GM23248 (cell line): ENCODE measurements at regions not wholly inside any gene's neighbourhood (a gene's known extent, or its start where the extent isn't known, plus 50 kb on each side); places are given as distances from the start of the nearest gene placed in this dataset.

Experiments used
- DNase-seq: peaks from one replicate; pipeline ENCODE4 v3.0.0-alpha.2; 2015
- H2AFZ ChIP-seq: fragments of 200-600 bp; sonication (generic); 2 replicates; pipeline ENCODE4 v1.6.1; 2016; ENCODE audit warnings: antibody characterized with exemption
- H3F3A ChIP-seq: fragments of 200-600 bp; sonication (generic); 2 replicates; pipeline ENCODE4 v1.6.1; 2016; ENCODE audit warnings: mild to moderate bottlenecking, antibody characterized with exemption, mixed run types; ENCODE audit not compliant: insufficient read depth
- H3K27ac ChIP-seq: fragments of 200-600 bp; sonication (generic); 2 replicates; pipeline ENCODE4 v1.5.1; 2016; ENCODE audit warnings: mild to moderate bottlenecking
- H3K27me3 ChIP-seq: fragments of 200-600 bp; sonication (generic); replicated peaks from 2 replicates; pipeline ENCODE4 v1.6.1; 2016; ENCODE audit warnings: mild to moderate bottlenecking; ENCODE audit not compliant: insufficient read depth
- H3K36me3 ChIP-seq: fragments of 200-600 bp; sonication (generic); 2 replicates; pipeline ENCODE4 v1.6.1; 2016; ENCODE audit warnings: low read depth, mild to moderate bottlenecking
- H3K4me1 ChIP-seq: fragments of 200-600 bp; sonication (generic); 2 replicates; pipeline ENCODE4 v1.6.1; 2016; ENCODE audit warnings: mild to moderate bottlenecking; ENCODE audit not compliant: insufficient read depth
- H3K4me2 ChIP-seq: fragments of 200-600 bp; sonication (generic); one replicate; pipeline ENCODE4 v1.6.1; 2016; ENCODE audit warnings: mild to moderate bottlenecking; ENCODE audit not compliant: unreplicated experiment
- H3K4me3 ChIP-seq: fragments of 200-600 bp; sonication (generic); 2 replicates; pipeline ENCODE4 v1.5.1; 2016; ENCODE audit warnings: mild to moderate bottlenecking
- H3K79me2 ChIP-seq: fragments of 200-600 bp; sonication (generic); 2 replicates; pipeline ENCODE4 v1.6.1; 2016; ENCODE audit warnings: mild to moderate bottlenecking; ENCODE audit not compliant: insufficient read depth
- H3K9ac ChIP-seq: fragments of 200-600 bp; sonication (generic); 2 replicates; pipeline ENCODE4 v1.6.1; 2016; ENCODE audit warnings: mild to moderate bottlenecking
- H3K9me2 ChIP-seq: fragments of 200-600 bp; sonication (generic); 2 replicates; pipeline ENCODE4 v1.6.1; 2016; ENCODE audit warnings: mixed run types, mild to moderate bottlenecking, moderate library complexity; ENCODE audit not compliant: insufficient read depth
- H3K9me3 ChIP-seq: fragments of 200-600 bp; sonication (generic); one replicate; pipeline ENCODE4 v1.6.1; 2017; ENCODE audit warnings: low read depth
- H4K20me1 ChIP-seq: fragments of 200-600 bp; sonication (generic); 2 replicates; pipeline ENCODE4 v1.6.0; 2016; ENCODE audit not compliant: insufficient read depth
- EZH2 ChIP-seq: fragments of 200-600 bp; sonication (generic); IDR thresholded peaks from 2 replicates; pipeline ENCODE4 v1.6.1; 2018; ENCODE audit warnings: antibody characterized with exemption, mild to moderate bottlenecking; ENCODE audit not compliant: insufficient read depth, poor library complexity, severe bottlenecking
- EZH2phosphoT487 ChIP-seq: fragments of 200-600 bp; sonication (generic); IDR thresholded peaks from 2 replicates; pipeline ENCODE4 v1.6.1; 2018; ENCODE audit warnings: antibody characterized with exemption, moderate library complexity, mild to moderate bottlenecking, low read depth; ENCODE audit not compliant: insufficient read depth
- WGBS, 2 experiments: methylation state at CpG; one replicate each; pipeline ENCODE4 v1.1.6; 2015 to 2017; ENCODE audit warnings: low lambda C conversion rate in 2 of 2, low coverage in 1 of 2; ENCODE audit errors: missing lambda C conversion rate in 2 of 2; 5-methylcytosine and 5-hydroxymethylcytosine counted together
- in situ Hi-C: fragments of 300-500 bp; cut with MboI; formaldehyde crosslinking; loops from 2 replicates; pipeline ENCODE4 v1.15.0; 2020

GRCh38 chr10:25851548-25851947 is 82.5 kb upstream of the MYO3A start:
- no peak overlapping the region for H3K4me3 ChIP-seq
- no peak overlapping the region for H3K27ac ChIP-seq
- H3K36me3 ChIP-seq: no peaks in the 10 kb centered on the region
- in situ Hi-C loops: no loop called here
- no peak for TF ChIP-seq EZH2phosphoT487
- TF ChIP-seq EZH2: no peak
- no peaks in the 10 kb centered on the region for H3K4me1 ChIP-seq
- no peak overlapping the region for H2AFZ ChIP-seq
- no peaks in the 10 kb centered on the region for H3F3A ChIP-seq
- H3K9me3 ChIP-seq: no peaks in the 10 kb centered on the region
- H3K9ac ChIP-seq: no peak overlapping the region
- H3K9me2 ChIP-seq: no peaks in the 10 kb centered on the region
- no peak overlapping the region for H3K4me2 ChIP-seq
- no peaks in the 10 kb centered on the region for H3K79me2 ChIP-seq
- H4K20me1 ChIP-seq: no peaks in the 10 kb centered on the region
- DNase-seq: no peak
- 11 to 15% methylated on average over 7 of the region's 7 CpGs for WGBS, 2 experiments
- no peaks in the 10 kb centered on the region for H3K27me3 ChIP-seq

- Histone ChIP-seq H3K9me3 (no peaks in the 10 kb centered on the region), H3K36me3 (no peaks in the 10 kb centered on the region), H2AFZ (no peak overlapping the region), H3K4me1 (no peaks in the 10 kb centered on the region), H3K79me2 (no peaks in the 10 kb centered on the region), H3K4me2 (no peak overlapping the region), H3F3A (no peaks in the 10 kb centered on the region), H4K20me1 (no peaks in the 10 kb centered on the region), H3K4me3 (no peak overlapping the region), H3K27me3 (no peaks in the 10 kb centered on the region), H3K27ac (no peak overlapping the region), H3K9me2 (no peaks in the 10 kb centered on the region), H3K9ac (no peak overlapping the region)
- 32 to 36% methylated on average over 8 of the region's 8 CpGs for WGBS, 2 experiments
- DNase-seq: no peak
- in situ Hi-C loops: no loop called here
- TF ChIP-seq EZH2phosphoT487 (no peak), EZH2 (no peak)
Measured at GRCh38 chr10:25852364-25852941, 81.6 kb upstream of the MYO3A start.

GRCh38 chr10:25858076-25858475 is 76.0 kb upstream of the MYO3A start:
- Histone ChIP-seq H3K4me3 (no peak overlapping the region), H3K27me3 (no peaks in the 10 kb centered on the region), H3K9ac (no peak overlapping the region), H3K4me2 (no peak overlapping the region), H3K79me2 (no peaks in the 10 kb centered on the region), H3K36me3 (no peaks in the 10 kb centered on the region), H4K20me1 (no peaks in the 10 kb centered on the region), H2AFZ (no peak overlapping the region), H3K9me3 (no peaks in the 10 kb centered on the region), H3K27ac (no peak overlapping the region), H3K4me1 (no peaks in the 10 kb centered on the region), H3F3A (no peaks in the 10 kb centered on the region), H3K9me2 (no peaks in the 10 kb centered on the region)
- in situ Hi-C loops: no loop called here
- TF ChIP-seq EZH2phosphoT487 (no peak), EZH2 (no peak)
- 24 to 33% methylated on average over 3 of the region's 3 CpGs for WGBS, 2 experiments
- DNase-seq: no peak

DNA sequence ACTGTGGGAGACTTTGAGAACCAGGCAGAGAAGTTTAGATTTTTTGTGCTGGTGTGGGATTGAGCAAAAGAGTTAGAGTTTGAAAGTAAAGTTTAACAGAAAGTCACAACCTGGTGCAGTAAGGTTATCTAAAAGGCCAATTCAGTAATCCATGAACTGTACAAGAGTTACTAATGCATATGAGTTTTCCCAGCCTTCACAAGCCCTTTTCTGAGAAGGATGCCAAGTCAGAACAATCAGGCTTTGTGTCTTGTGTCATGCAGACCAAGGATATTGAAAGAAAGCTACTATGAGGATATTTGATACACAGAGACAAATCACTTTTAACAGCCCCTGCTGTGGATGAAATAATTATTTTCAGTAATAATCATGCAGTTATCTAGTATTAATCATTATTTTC is 68.8 kb upstream of the MYO3A start:
- H4K20me1 ChIP-seq: no peaks in the 10 kb centered on the region
- H3K4me1 ChIP-seq: no peaks in the 10 kb centered on the region
- no peak overlapping the region for H3K4me3 ChIP-seq
- no peaks in the 10 kb centered on the region for H3K79me2 ChIP-seq
- H3F3A ChIP-seq: no peaks in the 10 kb centered on the region
- no peaks in the 10 kb centered on the region for H3K9me3 ChIP-seq
- H2AFZ ChIP-seq: no peak overlapping the region
- H3K27me3 ChIP-seq: no peaks in the 10 kb centered on the region
- H3K4me2 ChIP-seq: no peak overlapping the region
- no peak for DNase-seq
- no peaks in the 10 kb centered on the region for H3K9me2 ChIP-seq
- no peak overlapping the region for H3K9ac ChIP-seq
- TF ChIP-seq EZH2 (no peak), EZH2phosphoT487 (no peak)
- no peak overlapping the region for H3K27ac ChIP-seq
- in situ Hi-C loops: no loop called here
- no peaks in the 10 kb centered on the region for H3K36me3 ChIP-seq

- WGBS, 2 experiments: 13 to 16% methylated on average over 3 of the region's 3 CpGs
- Histone ChIP-seq H3K9me3 (no peaks in the 10 kb centered on the region), H3K9ac (no peak overlapping the region), H3K27me3 (no peaks in the 10 kb centered on the region), H3K36me3 (no peaks in the 10 kb centered on the region), H3K27ac (no peak overlapping the region), H3K4me3 (no peak overlapping the region), H3K4me1 (no peaks in the 10 kb centered on the region), H3K79me2 (no peaks in the 10 kb centered on the region), H3F3A (no peaks in the 10 kb centered on the region), H3K9me2 (no peaks in the 10 kb centered on the region), H2AFZ (no peak overlapping the region), H4K20me1 (no peaks in the 10 kb centered on the region), H3K4me2 (no peak overlapping the region)
- peak; percentile 2 for DNase-seq
- no peak for TF ChIP-seq EZH2phosphoT487
- no peak for TF ChIP-seq EZH2
- in situ Hi-C loops: no loop called here
Measured at GRCh38 chr10:25867321-25867720, 66.7 kb upstream of the MYO3A start.
